ENCODE measurements at regions not wholly inside any gene's neighbourhood (a gene's known extent, or its start where the extent isn't known, plus 50 kb on each side); places are given as distances from the start of the nearest gene placed in this dataset.

DNA sequence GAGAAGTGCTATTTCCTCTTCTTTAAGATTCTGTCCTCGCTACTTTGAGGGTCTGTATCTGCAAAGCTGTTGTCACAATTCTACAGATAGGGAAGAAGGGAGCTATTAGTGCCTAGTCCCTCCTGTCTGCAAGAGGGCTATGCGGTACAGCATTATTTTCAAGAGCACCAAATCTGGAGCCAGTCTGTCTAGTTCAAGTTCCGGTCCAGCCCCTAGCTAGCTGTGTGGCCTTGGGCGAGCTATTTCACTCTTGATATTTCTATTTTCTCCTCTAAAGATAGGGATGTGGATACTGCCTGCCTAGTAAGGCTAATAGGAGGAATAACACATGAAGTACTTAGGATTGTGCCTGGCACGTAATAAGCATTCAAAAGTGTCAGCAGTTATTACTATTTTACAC lies 272.4 kb downstream of the KCNE4 start (continued):
- TF ChIP-seq HDAC2 (IDR thresholded peaks at IDR 0.05; ENCODE audit: borderline replicate concordance in 1 of 2, low read depth in 2 of 2, low read length in 2 of 2) (no peak), TBP (IDR thresholded peaks at IDR 0.05; ENCODE audit: low read depth, low read length) (no peak), BCL11A (IDR thresholded peaks at IDR 0.05; ENCODE audit: low read depth in 2 of 2, low read length in 2 of 2) (no peak), POLR2A (IDR thresholded peaks at IDR 0.05; ENCODE audit: control extremely low read depth in 1 of 2, low read depth in 2 of 2, low read length in 2 of 2) (no peak), EP300 (IDR thresholded peaks at IDR 0.05; ENCODE audit: borderline replicate concordance in 1 of 2, low read depth in 2 of 2, low read length in 2 of 2) (no peak), SIN3A (conservative IDR thresholded peaks at IDR 0.05 in 1 of 2, IDR thresholded peaks at IDR 0.05 in 1 of 2; ENCODE audit: low read depth in 1 of 2, low read length in 2 of 2) (no peak), RFX5 (IDR thresholded peaks at IDR 0.05; ENCODE audit: borderline replicate concordance, low read depth, low read length) (no peak), GABPA (IDR thresholded peaks at IDR 0.05; ENCODE audit: borderline replicate concordance, insufficient read depth, low read length) (no peak)
- TF ChIP-seq, protein P1, sequence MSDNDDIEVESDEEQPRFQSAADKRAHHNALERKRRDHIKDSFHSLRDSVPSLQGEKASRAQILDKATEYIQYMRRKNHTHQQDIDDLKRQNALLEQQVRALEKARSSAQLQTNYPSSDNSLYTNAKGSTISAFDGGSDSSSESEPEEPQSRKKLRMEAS (IDR thresholded peaks at IDR 0.05) = no peak

Measured in H1 (cell line).